HG03066 (cell line): ENCODE measurements at regions not wholly inside any gene's neighbourhood (a gene's known extent, or its start where the extent isn't known, plus 50 kb on each side); places are given as distances from the start of the nearest gene placed in this dataset.

Experiments
- ATAC-seq: cut with Tn5 transposase; IDR thresholded peaks from one replicate; pipeline ENCODE4 v1.9.1; 2021; ENCODE audit warnings: low read depth; ENCODE audit not compliant: unreplicated experiment

GRCh38 chr18:63071701-63072141 lies 247.8 kb downstream of the BCL2 start:
- no peak for ATAC-seq

DNA sequence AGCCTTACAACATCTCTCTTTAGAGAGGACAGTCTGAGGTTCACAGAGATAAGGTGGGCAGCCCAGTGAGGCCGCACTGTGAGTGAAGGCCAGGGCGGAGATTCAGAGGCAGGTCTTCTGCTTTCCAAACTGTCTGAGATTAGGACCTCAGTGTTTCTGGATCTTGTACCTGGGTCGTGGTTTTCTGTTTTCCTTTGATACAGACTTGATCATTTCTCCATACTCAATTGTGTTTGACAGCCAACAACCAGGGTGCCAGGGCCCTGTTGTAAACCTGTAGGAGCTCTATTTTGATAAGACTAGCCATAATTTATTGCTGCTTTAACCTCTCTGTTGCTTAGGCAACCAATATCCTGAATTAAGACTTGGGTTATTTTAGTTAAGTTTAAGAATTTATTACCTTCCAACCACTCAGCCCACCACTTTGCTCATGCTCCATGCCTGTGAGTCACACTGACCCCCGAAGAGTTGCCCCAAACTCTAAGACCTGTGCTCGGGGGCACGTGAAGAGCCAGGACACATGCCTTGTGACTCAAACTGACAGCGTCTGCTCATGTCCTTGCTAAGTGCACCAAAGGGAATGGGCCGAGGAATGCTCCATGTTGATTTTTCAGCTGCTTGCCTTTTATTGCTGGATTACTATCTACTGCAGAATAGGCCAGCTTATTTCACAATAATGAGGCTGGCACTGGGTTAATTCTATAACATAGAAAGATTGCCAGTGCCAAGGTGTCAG lies 248.6 kb downstream of the BCL2 start:
- ATAC-seq = no peak

GRCh38 chr18:63069496-63069895 lies 250.1 kb downstream of the BCL2 start:
- ATAC-seq = no peak

GRCh38 chr18:63067939-63068338 lies 251.6 kb downstream of the BCL2 start:
- ATAC-seq = no peak

- no peak for ATAC-seq
These were observed 254.4 kb downstream of the BCL2 start for GRCh38 chr18:63065172-63065571.

DNA sequence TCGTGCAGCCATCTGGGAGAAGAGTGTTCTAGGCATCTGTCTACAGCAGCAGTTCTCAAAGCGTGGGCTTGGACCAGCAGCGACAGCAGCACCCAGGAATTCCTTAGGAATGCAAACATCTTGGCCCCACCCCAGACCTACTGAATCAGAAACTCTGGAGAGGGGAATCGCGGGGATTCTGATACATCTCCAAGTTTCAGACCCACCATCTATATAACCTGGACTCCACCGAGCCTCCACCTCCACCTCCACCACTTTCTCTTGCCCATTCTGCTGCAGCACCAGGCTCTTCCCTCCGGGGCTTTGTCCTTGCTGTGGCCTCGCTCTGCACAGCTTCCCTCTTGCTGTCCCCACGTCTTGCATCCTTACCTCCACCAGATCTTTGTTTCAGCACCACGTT lies 256.4 kb downstream of the BCL2 start:
- no peak for ATAC-seq

GRCh38 chr18:63062246-63062645 lies 257.3 kb downstream of the BCL2 start:
- ATAC-seq = no peak

DNA sequence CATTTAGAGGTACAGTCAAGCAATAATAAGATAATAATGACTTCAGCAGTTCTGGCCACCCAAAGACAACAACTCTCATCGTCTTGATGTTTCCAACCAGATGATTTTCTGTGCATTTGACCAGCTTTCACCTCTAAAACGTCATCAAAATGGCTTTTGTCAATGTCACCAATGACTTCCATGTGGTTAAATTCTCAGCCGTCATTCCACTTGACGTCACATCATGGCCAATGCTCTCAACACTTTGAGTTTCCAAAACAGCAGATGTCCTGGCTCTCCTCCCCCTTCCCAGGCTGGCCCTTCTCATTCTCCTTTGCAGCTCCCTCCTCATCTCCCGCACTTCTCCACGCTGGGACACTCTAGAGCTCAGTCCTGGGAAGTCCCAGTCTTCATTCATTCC lies 258.3 kb downstream of the BCL2 start:
- ATAC-seq = no peak

DNA sequence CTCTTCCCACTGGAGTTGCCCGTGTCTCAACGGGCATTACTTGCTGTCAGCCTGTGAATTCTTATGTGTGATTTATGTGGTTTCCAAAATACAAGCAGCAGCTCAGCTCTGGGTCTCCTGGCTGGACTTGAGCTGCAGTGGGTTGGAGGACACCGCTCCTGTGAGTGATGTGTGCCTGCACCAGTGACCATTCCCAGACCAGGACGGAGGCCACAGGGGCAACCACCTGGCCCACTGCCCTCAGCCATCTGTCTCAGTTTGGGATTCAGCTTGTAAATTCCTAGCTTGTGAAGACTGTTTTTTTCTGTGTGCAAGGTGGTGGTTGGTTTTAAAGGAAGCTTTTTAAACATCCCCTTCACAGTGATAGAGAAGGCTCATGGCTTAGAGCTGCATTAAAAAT lies 261.0 kb downstream of the BCL2 start:
- no peak for ATAC-seq

- no peak for ATAC-seq
These were observed 261.9 kb downstream of the BCL2 start for GRCh38 chr18:63057707-63058106.

- ATAC-seq = no peak
These were observed 264.5 kb downstream of the BCL2 start for GRCh38 chr18:63054901-63055584.

- ATAC-seq = no peak
These were observed 267.6 kb downstream of the BCL2 start for GRCh38 chr18:63051928-63052327.

DNA sequence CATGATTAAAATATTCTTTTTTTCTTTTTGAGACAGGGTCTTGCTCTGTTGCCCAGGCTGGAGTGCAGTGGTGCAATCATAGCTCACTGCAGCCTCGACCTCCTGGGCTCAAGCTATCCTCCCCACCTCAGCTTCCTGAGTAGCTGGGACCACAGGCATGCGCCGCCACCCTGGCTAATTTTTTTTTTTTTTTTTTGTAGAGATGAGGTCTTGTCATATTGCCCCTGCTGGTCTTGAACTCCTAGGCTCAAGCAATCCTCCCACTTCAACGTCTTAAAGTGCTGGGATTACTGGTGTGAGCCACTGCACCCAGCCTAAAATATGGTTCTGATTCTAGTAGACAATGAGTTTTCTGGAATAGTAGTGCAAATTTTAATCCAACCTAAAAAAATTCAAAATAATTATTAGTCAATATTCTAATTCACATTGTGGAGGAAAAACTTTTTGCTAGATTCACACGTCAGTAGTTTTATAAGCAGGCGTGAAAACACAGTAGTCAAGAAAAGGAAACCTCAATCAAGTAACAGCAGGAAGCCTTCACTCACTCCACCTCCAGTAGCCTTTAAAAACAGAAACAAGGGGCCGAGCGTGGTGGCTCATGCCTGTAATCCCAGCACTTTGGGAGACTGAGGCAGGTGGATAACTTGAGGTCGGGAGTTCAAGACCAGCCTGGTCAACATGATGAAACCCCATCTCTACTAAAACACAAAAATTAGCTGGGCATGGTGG lies 268.7 kb downstream of the BCL2 start:
- ATAC-seq = peak; percentile 86

DNA sequence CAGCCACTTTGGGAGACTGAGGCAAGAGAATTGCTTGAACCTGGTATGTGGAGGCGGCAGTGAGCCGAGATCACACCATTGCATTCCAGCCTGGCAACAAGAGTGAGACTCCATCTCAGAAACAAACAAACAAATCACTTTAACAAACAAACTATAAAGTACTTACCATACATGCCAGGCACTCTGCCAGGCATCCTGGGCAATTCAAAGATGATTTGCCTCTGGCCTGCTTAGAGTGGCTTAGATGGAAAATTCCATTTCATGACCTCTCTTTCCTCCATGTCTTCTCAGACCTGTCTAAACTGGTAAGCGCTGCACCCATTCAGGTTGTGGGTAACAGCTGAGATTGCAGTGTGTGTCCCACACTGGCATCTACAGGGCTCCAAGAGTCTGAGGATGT lies 273.2 kb downstream of the BCL2 start:
- ATAC-seq = no peak

GRCh38 chr18:63043516-63043915 lies 276.1 kb downstream of the BCL2 start:
- ATAC-seq = no peak

- ATAC-seq = no peak
These were observed 277.2 kb downstream of the BCL2 start for GRCh38 chr18:63042351-63042750.

DNA sequence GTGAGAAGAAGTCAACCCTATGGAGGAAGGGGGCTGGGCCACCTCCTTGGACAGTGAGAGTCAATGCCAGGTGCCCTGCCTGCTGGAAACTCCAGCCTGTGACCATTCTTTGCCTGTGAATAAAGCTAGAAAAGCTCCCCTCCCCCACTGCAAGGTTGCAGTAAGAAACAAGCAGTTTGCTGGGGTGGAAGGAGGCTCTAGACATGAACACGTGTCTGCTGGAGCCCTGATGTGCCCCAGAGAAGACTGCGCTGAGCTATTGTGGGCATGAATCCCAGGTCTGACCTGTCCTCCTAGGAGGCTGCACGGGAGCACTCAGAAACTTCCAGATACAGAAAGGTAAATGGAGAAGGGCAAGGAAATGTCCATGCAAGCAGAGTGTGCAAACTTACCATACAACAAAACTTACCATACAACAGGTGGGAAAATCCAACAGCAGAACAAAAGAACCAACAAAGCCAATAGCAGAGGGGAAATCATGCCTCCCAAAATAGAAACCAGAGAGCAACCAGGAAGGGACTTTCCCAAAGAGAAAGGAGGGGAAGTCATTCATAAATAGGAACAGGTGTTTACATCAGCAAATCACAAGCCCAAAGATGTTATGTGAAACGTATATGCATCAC lies 278.7 kb downstream of the BCL2 start:
- peak; percentile 70 for ATAC-seq

- no peak for ATAC-seq
These were observed 282.1 kb downstream of the BCL2 start for GRCh38 chr18:63037491-63037890.

- ATAC-seq = no peak
These were observed 288.2 kb downstream of the BCL2 start for GRCh38 chr18:63031375-63031774.
